NCI-H2029 (cell line): ENCODE measurements at regions not wholly inside any gene's neighbourhood (a gene's known extent, or its start where the extent isn't known, plus 50 kb on each side); places are given as distances from the start of the nearest gene placed in this dataset.
"Not testable (repeated sequence)": the region's sequence is repeated elsewhere in the genome, so short reads cannot be mapped to it uniquely, and the experiment has no call there.

Source experiments
- DNase-seq: peaks from one replicate; lab custom pipeline; 2025; lab: John Stamatoyannopoulos, UW

- no peak for DNase-seq
These were observed 411.2 kb upstream of the CHAC2 start for GRCh38 chr2:53356291-53356905.

GRCh38 chr2:53353135-53354114 is 414.2 kb upstream of the CHAC2 start:
- no peak for DNase-seq

- no peak for DNase-seq
These were observed 420.3 kb upstream of the CHAC2 start for GRCh38 chr2:53347269-53347668.

GRCh38 chr2:53342248-53342647 is 425.4 kb upstream of the CHAC2 start:
- DNase-seq = no peak

- no peak for DNase-seq
These were observed 433.0 kb upstream of the CHAC2 start for GRCh38 chr2:53334610-53335009.

- no peak for DNase-seq
These were observed 435.9 kb upstream of the CHAC2 start for GRCh38 chr2:53331667-53332066.

- DNase-seq = no peak
These were observed 449.7 kb upstream of the CHAC2 start for GRCh38 chr2:53317861-53318260.

- no peak for DNase-seq
These were observed 452.5 kb upstream of the CHAC2 start for GRCh38 chr2:53315149-53315548.

- no peak for DNase-seq
These were observed 452.9 kb upstream of the CHAC2 start for GRCh38 chr2:53314718-53315117.

- not testable (repeated sequence) for DNase-seq
These were observed 454.0 kb upstream of the CHAC2 start for GRCh38 chr2:53313644-53314043.

GRCh38 chr2:53312721-53313120 is 454.9 kb upstream of the CHAC2 start:
- DNase-seq = no peak

- DNase-seq = no peak
These were observed 455.4 kb upstream of the CHAC2 start for GRCh38 chr2:53312181-53312580.

- DNase-seq = no peak
These were observed 464.5 kb upstream of the CHAC2 start for GRCh38 chr2:53303012-53303578.

GRCh38 chr2:53302455-53302854 is 465.1 kb upstream of the CHAC2 start:
- no peak for DNase-seq

- DNase-seq = no peak
These were observed 478.1 kb upstream of the CHAC2 start for GRCh38 chr2:53289309-53290006.

GRCh38 chr2:53286345-53286744 is 481.3 kb upstream of the CHAC2 start:
- no peak for DNase-seq

GRCh38 chr2:53275743-53276142 is 491.9 kb upstream of the CHAC2 start:
- no peak for DNase-seq

- DNase-seq = no peak
These were observed 499.0 kb upstream of the CHAC2 start for GRCh38 chr2:53268626-53269025.

GRCh38 chr2:53268086-53268485 is 499.5 kb upstream of the CHAC2 start:
- no peak for DNase-seq

- DNase-seq = no peak
These were observed 501.9 kb upstream of the CHAC2 start for GRCh38 chr2:53265544-53266299.

GRCh38 chr2:53260568-53260967 is 507.0 kb upstream of the CHAC2 start:
- DNase-seq = no peak
